Thoracic aorta (tissue), 2 donors: ENCODE measurements at regions not wholly inside any gene's neighbourhood (a gene's known extent, or its start where the extent isn't known, plus 50 kb on each side); places are given as distances from the start of the nearest gene placed in this dataset.

ENCODE experiments used
- ATAC-seq: fragments of 150-250 bp; one replicate; pipeline ENCODE4 v1.8.0; 2017; ENCODE audit warnings: low read depth; ENCODE audit not compliant: insufficient number of reproducible peaks, low FRiP score
- DNase-seq: peaks from one replicate; pipeline ENCODE4 v3.0.0-alpha.2; 2020; ENCODE audit warnings: low spot score
- H3K27ac ChIP-seq, 2 donors: fragments of 200-600 bp; sonication (generic); 1 replicate in 1 of 2; 2 replicates in 1 of 2; pipeline ENCODE4 v1.5.1; 2016; ENCODE audit warnings: mild to moderate bottlenecking in 2 of 2, moderate library complexity in 2 of 2
- H3K27me3 ChIP-seq: fragments of 200-600 bp; sonication (generic); replicated peaks from 2 replicates; pipeline ENCODE4 v1.6.0; 2016; ENCODE audit warnings: mild to moderate bottlenecking; ENCODE audit not compliant: insufficient read depth
- H3K36me3 ChIP-seq: fragments of 200-600 bp; sonication (generic); one replicate; pipeline ENCODE4 v1.5.1; 2016
- H3K4me1 ChIP-seq, 2 donors: fragments of 200-600 bp; sonication (generic); 1 replicate in 1 of 2; 2 replicates in 1 of 2; pipeline versions ENCODE4 v1.5.1 to v1.6.0; 2016; ENCODE audit warnings: low read depth in 2 of 2, mild to moderate bottlenecking in 1 of 2; ENCODE audit not compliant: control insufficient read depth in 1 of 2
- H3K4me3 ChIP-seq: fragments of 200-600 bp; sonication (generic); 2 replicates; pipeline ENCODE4 v1.5.1; 2016; ENCODE audit warnings: mild to moderate bottlenecking
- H3K9me3 ChIP-seq: fragments of 200-600 bp; sonication (generic); 2 replicates; pipeline ENCODE4 v1.5.1; 2016
- TF ChIP-seq, protein P1 (sequence below): fragments of 200-600 bp; sonication (generic); IDR thresholded peaks from one replicate; pipeline ENCODE4 v1.5.1; 2019; ENCODE audit warnings: antibody characterized with exemption

DNA sequence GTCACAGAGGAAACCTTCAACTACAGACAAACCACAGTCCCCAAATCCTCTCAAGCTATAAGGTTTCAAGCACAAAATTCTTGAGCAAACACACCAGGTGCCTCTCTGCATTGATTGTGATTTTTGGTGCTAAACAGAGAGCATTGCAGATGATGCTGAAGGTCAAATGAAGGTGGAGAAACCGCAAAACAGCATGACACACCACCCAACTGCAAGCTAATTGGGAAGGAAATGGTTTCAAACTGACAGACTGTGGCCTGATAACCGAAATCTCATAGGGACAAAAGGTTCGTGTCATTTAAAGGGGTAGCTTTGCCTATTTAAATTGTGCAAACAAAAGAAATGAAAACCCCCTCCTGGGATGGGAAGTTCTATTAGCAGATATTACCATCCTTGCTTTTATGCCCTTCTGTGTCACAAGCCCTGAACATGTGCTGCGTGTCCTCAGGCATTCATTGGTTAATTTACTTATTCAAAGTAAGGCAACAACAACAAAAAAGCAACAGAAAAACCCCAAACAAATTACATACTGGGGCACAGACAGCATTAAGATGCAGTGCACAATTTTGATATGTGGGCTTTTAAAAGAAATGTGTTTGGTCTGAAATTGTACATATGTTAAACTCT lies 154.9 kb downstream of the AQP4 start:
- no peaks in the 10 kb centered on the region for H3K36me3 ChIP-seq
- TF ChIP-seq, protein P1, sequence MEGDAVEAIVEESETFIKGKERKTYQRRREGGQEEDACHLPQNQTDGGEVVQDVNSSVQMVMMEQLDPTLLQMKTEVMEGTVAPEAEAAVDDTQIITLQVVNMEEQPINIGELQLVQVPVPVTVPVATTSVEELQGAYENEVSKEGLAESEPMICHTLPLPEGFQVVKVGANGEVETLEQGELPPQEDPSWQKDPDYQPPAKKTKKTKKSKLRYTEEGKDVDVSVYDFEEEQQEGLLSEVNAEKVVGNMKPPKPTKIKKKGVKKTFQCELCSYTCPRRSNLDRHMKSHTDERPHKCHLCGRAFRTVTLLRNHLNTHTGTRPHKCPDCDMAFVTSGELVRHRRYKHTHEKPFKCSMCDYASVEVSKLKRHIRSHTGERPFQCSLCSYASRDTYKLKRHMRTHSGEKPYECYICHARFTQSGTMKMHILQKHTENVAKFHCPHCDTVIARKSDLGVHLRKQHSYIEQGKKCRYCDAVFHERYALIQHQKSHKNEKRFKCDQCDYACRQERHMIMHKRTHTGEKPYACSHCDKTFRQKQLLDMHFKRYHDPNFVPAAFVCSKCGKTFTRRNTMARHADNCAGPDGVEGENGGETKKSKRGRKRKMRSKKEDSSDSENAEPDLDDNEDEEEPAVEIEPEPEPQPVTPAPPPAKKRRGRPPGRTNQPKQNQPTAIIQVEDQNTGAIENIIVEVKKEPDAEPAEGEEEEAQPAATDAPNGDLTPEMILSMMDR, result no peak
- DNase-seq (no peak), ATAC-seq (no peak)
- no peaks in the 10 kb centered on the region for H3K27me3 ChIP-seq
- H3K4me1 ChIP-seq, result no peaks in the 10 kb centered on the region
- H3K4me3 ChIP-seq, result no peak overlapping the region
- no peaks in the 10 kb centered on the region for H3K9me3 ChIP-seq
- H3K27ac ChIP-seq, result no peak overlapping the region

DNA sequence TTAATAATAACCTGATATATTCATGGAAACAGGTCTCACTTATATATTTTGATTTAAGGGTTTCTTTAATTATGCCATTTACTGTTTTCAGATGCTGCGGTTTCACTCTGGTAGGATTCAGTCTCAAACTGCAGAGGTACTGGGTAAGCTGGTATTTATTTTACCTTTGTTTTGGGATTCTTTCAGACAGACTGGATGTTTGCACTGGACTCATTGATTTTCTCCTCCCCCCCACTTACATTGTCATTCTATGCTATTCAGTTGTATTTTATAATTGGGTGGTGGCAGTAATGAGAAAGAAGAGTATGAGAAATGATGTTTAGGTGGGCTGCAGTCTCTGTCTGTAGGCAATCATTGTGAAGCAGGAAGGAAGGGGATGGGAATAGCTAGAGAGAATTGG lies 155.6 kb downstream of the AQP4 start:
- ATAC-seq, result no peak
- no peak for DNase-seq
- no peaks in the 10 kb centered on the region for H3K4me1 ChIP-seq
- H3K27me3 ChIP-seq, result no peaks in the 10 kb centered on the region
- no peaks in the 10 kb centered on the region for H3K36me3 ChIP-seq
- no peaks in the 10 kb centered on the region for H3K9me3 ChIP-seq
- H3K27ac ChIP-seq, result no peak overlapping the region
- H3K4me3 ChIP-seq, result no peak overlapping the region
- TF ChIP-seq, protein P1, result no peak

- no peak for ATAC-seq
- no peaks in the 10 kb centered on the region for H3K4me1 ChIP-seq
- no peak for DNase-seq
- TF ChIP-seq, protein P1, result no peak
- no peak overlapping the region for H3K4me3 ChIP-seq
- H3K27ac ChIP-seq, result no peak overlapping the region
- no peaks in the 10 kb centered on the region for H3K9me3 ChIP-seq
- H3K27me3 ChIP-seq, result no peaks in the 10 kb centered on the region
- H3K36me3 ChIP-seq, result no peaks in the 10 kb centered on the region
These were observed 156.4 kb downstream of the AQP4 start for GRCh38 chr18:26708806-26709716.

GRCh38 chr18:26706911-26707351 lies 158.6 kb downstream of the AQP4 start:
- Histone ChIP-seq H3K9me3 (no peaks in the 10 kb centered on the region), H3K27me3 (no peaks in the 10 kb centered on the region), H3K4me3 (no peak overlapping the region), H3K4me1 (no peaks in the 10 kb centered on the region), H3K36me3 (no peaks in the 10 kb centered on the region), H3K27ac (no peak overlapping the region)
- DNase-seq (no peak), ATAC-seq (no peak)
- TF ChIP-seq, protein P1, result no peak

- Histone ChIP-seq H3K36me3 (no peaks in the 10 kb centered on the region), H3K27ac (no peak overlapping the region), H3K4me3 (no peak overlapping the region), H3K4me1 (no peaks in the 10 kb centered on the region), H3K9me3 (no peaks in the 10 kb centered on the region), H3K27me3 (no peaks in the 10 kb centered on the region)
- TF ChIP-seq, protein P1, result no peak
- no peak for ATAC-seq
- DNase-seq, result no peak
These were observed 157.4 kb upstream of the KCTD1 start for GRCh38 chr18:26705757-26706156.
